Panc1 (cell line): ENCODE measurements at regions not wholly inside any gene's neighbourhood (a gene's known extent, or its start where the extent isn't known, plus 50 kb on each side); places are given as distances from the start of the nearest gene placed in this dataset.

Experiments used
- ATAC-seq: fragments of 200-7000 bp; cut with Tn5 transposase; 2 replicates; pipeline ENCODE4 v1.9.1; 2020; ENCODE audit warnings: mild to moderate bottlenecking, moderate library complexity
- BruUV-seq: library from RNA; stranded (reverse); fragments of 400-500 nt; replicated peaks from 2 replicates; lab custom pipeline; 2021; lab: Mats Ljungman, UMichigan
- CTCF ChIA-PET: fragments of 300-600 bp; sonication (Branson Sonifier 250); formaldehyde crosslinking; loops from one replicate; lab custom pipeline; 2022; ENCODE audit warnings: antibody characterized with exemption; lab: Charles Lee
- POLR2A ChIA-PET: fragments of 300-600 bp; sonication (Branson Sonifier 250); formaldehyde crosslinking; loops from one replicate; lab custom pipeline; 2022; ENCODE audit warnings: antibody characterized with exemption; lab: Charles Lee
- DNase-seq: peaks from one replicate; pipeline ENCODE4 v3.0.0-alpha.2; 2010; ENCODE audit warnings: low read depth, low spot score
- H3K27ac ChIP-seq: 2 replicates; pipeline ENCODE4 v1.5.1; 2011; ENCODE audit warnings: mild to moderate bottlenecking, low read length, inconsistent platforms
- H3K27me3 ChIP-seq: fragments of 200-500 bp; sonication (Bioruptor generic); 2 replicates; pipeline ENCODE4 v1.6.0; 2014; ENCODE audit warnings: low read length, inconsistent platforms; ENCODE audit not compliant: control insufficient read depth, insufficient read depth
- H3K36me3 ChIP-seq: fragments of 200-500 bp; sonication (Bioruptor generic); 2 replicates; pipeline ENCODE4 v1.5.1; 2014; ENCODE audit warnings: inconsistent platforms, mild to moderate bottlenecking, low read length, moderate library complexity; ENCODE audit not compliant: control insufficient read depth, insufficient read depth
- H3K4me1 ChIP-seq: 2 replicates; pipeline ENCODE4 v1.5.1; 2011; ENCODE audit warnings: inconsistent platforms, mild to moderate bottlenecking, low read length, moderate library complexity; ENCODE audit not compliant: control insufficient read depth, insufficient read depth
- H3K4me3 ChIP-seq, 2 experiments: 2 replicates each; pipeline ENCODE4 v1.5.1; 2011 to 2012; ENCODE audit warnings: low read depth in 2 of 2, low read length in 2 of 2, mild to moderate bottlenecking in 2 of 2, inconsistent platforms in 1 of 2, moderate library complexity in 1 of 2
- H3K9me3 ChIP-seq: fragments of 200-500 bp; sonication (Bioruptor generic); 2 replicates; pipeline ENCODE4 v1.5.1; 2014; ENCODE audit warnings: low read depth, mild to moderate bottlenecking, inconsistent platforms, low read length, moderate library complexity; ENCODE audit not compliant: control insufficient read depth, insufficient read depth
- CTCF ChIP-seq: fragments of 450-650 bp; IDR thresholded peaks from 2 replicates; pipeline ENCODE4 v1.5.1; 2017; ENCODE audit warnings: mild to moderate bottlenecking
- REST ChIP-seq, 2 experiments: IDR thresholded peaks; 2 replicates each; pipeline ENCODE4 v1.6.1; 2011 to 2012; ENCODE audit warnings: low read depth in 2 of 2, control low read depth in 1 of 2, low read length in 1 of 2, mild to moderate bottlenecking in 1 of 2, moderate library complexity in 1 of 2; ENCODE audit not compliant: insufficient read depth in 1 of 2
- SIN3A ChIP-seq: IDR thresholded peaks from 2 replicates; pipeline ENCODE4 v1.6.1; 2012; ENCODE audit warnings: low read depth, mild to moderate bottlenecking, low read length, moderate library complexity, borderline replicate concordance; ENCODE audit not compliant: insufficient read depth
- in situ Hi-C: cut with HindIII; loops from 2 replicates; pipeline ENCODE4 v1.10.0; 2016; ENCODE audit warnings: low sequenced_read_pairs, low pct_unique_long_range_greater_than_20kb
- intact Hi-C: fragments of 100-400 bp; cut with micrococcal nuclease; formaldehyde crosslinking; loops from one replicate; pipeline ENCODE4 v1.10.0; 2022; ENCODE audit not compliant: unreplicated experiment

- DNase-seq = no peak
- H3K4me1 ChIP-seq = no peaks in the 10 kb centered on the region
- POLR2A ChIA-PET = no interaction called here
- H3K27ac ChIP-seq = no peak overlapping the region
- CTCF ChIA-PET = no interaction called here
- H3K36me3 ChIP-seq = no peaks in the 10 kb centered on the region
- no peaks in the 10 kb centered on the region; the same call in 1 of the 2 replicates for H3K27me3 ChIP-seq
- no peaks in the 10 kb centered on the region for H3K9me3 ChIP-seq
- no peak overlapping the region for H3K4me3 ChIP-seq
- BruUV-seq = no TSS peak
- ATAC-seq = no peak
- in situ Hi-C loops (no loop called here), intact Hi-C loops (no loop called here)
- TF ChIP-seq REST (IDR thresholded peaks at IDR 0.05; ENCODE audit: insufficient read depth in 1 of 2, low read depth in 2 of 2, low read length in 1 of 2) = no peak
Observed at GRCh38 chr5:74275171-74275992, 365.1 kb downstream of the ENC1 start.

DNA sequence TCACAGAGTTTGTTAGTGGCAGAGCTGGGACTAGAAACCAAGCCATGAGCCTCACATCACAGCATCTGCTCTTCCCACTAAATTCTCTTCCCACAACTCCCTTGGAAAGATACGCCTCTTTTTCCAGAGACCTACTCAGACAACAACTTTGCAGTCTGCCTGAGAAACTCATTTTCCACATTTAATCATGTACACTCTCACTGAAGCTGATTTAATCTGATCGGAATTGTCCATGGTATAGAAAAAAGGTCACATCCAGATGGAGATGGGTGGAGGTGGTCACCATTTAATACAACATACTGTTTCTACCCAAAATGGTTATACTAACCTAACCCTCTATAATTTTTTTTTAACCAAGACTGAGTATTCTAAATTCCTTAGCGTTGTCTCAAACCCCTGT is 366.2 kb downstream of the ENC1 start:
- intact Hi-C loops = no loop called here
- Histone ChIP-seq H3K4me3 (no peak overlapping the region), H3K36me3 (no peaks in the 10 kb centered on the region), H3K27ac (no peak overlapping the region), H3K9me3 (no peaks in the 10 kb centered on the region), H3K4me1 (no peaks in the 10 kb centered on the region), H3K27me3 (no peaks in the 10 kb centered on the region; the same call in 1 of the 2 replicates)
- ATAC-seq (no peak), DNase-seq (no peak)
- BruUV-seq = no TSS peak
- TF ChIP-seq SIN3A (no peak), CTCF (no peak), REST (IDR thresholded peaks at IDR 0.05; ENCODE audit: insufficient read depth in 1 of 2, low read depth in 2 of 2, low read length in 1 of 2) (no peak)
- ChIA-PET POLR2A (no interaction called here), CTCF (no interaction called here)
- in situ Hi-C loops = no loop called here
